ENCODE measurements at regions not wholly inside any gene's neighbourhood (a gene's known extent, or its start where the extent isn't known, plus 50 kb on each side); places are given as distances from the start of the nearest gene placed in this dataset.
"Not testable (repeated sequence)": the region's sequence is repeated elsewhere in the genome, so short reads cannot be mapped to it uniquely, and the experiment has no call there.

- no peak for TF ChIP-seq CTCF (conservative IDR thresholded peaks at IDR 0.05; ENCODE audit: control insufficient read depth, insufficient read depth, low read depth, low read length)
- H3K4me3 ChIP-seq (ENCODE audit: control insufficient read depth, low read depth, low read length), result no peak overlapping the region
- DNase-seq (ENCODE audit: low read depth), result peak; percentile 18
Observed at GRCh38 chr3:88713233-88713691, 394.2 kb upstream of the EPHA3 start.

- no peak for DNase-seq (ENCODE audit: low read depth)
- TF ChIP-seq CTCF (conservative IDR thresholded peaks at IDR 0.05; ENCODE audit: control insufficient read depth, insufficient read depth, low read depth, low read length), result no peak
- H3K4me3 ChIP-seq (ENCODE audit: control insufficient read depth, low read depth, low read length), result no peak overlapping the region
Observed at GRCh38 chr3:88725440-88726165, 381.8 kb upstream of the EPHA3 start.

- H3K4me3 ChIP-seq (ENCODE audit: control insufficient read depth, low read depth, low read length), result no peak overlapping the region
- no peak for DNase-seq (ENCODE audit: low read depth)
- no peak for TF ChIP-seq CTCF (conservative IDR thresholded peaks at IDR 0.05; ENCODE audit: control insufficient read depth, insufficient read depth, low read depth, low read length)
Observed at GRCh38 chr3:88732186-88732585, 375.2 kb upstream of the EPHA3 start.

- H3K4me3 ChIP-seq (ENCODE audit: control insufficient read depth, low read depth, low read length), result no peak overlapping the region
- no peak for TF ChIP-seq CTCF (conservative IDR thresholded peaks at IDR 0.05; ENCODE audit: control insufficient read depth, insufficient read depth, low read depth, low read length)
- DNase-seq (ENCODE audit: low read depth), result no peak
Observed at GRCh38 chr3:88742106-88742505, 365.3 kb upstream of the EPHA3 start.

GRCh38 chr3:88742674-88743507, 364.5 kb upstream of the EPHA3 start:
- no peak overlapping the region for H3K4me3 ChIP-seq (ENCODE audit: control insufficient read depth, low read depth, low read length)
- no peak for TF ChIP-seq CTCF (conservative IDR thresholded peaks at IDR 0.05; ENCODE audit: control insufficient read depth, insufficient read depth, low read depth, low read length)

GRCh38 chr3:88744896-88745295, 362.5 kb upstream of the EPHA3 start:
- H3K4me3 ChIP-seq (ENCODE audit: control insufficient read depth, low read depth, low read length), result no peak overlapping the region
- DNase-seq (ENCODE audit: low read depth), result no peak
- no peak for TF ChIP-seq CTCF (conservative IDR thresholded peaks at IDR 0.05; ENCODE audit: control insufficient read depth, insufficient read depth, low read depth, low read length)

More at GRCh38 chr3:88742674-88743507, 364.5 kb upstream of the EPHA3 start:
- DNase-seq (ENCODE audit: low read depth), result no peak

GRCh38 chr3:88747145-88747544, 360.3 kb upstream of the EPHA3 start:
- not testable (repeated sequence) for DNase-seq (ENCODE audit: low read depth)

More at GRCh38 chr3:88747145-88747544, 360.3 kb upstream of the EPHA3 start:
- H3K4me3 ChIP-seq (ENCODE audit: control insufficient read depth, low read depth, low read length), result not testable (repeated sequence)

All from fibroblast of mammary gland (primary cell).